ENCODE measurements at regions not wholly inside any gene's neighbourhood (a gene's known extent, or its start where the extent isn't known, plus 50 kb on each side); places are given as distances from the start of the nearest gene placed in this dataset.

DNA sequence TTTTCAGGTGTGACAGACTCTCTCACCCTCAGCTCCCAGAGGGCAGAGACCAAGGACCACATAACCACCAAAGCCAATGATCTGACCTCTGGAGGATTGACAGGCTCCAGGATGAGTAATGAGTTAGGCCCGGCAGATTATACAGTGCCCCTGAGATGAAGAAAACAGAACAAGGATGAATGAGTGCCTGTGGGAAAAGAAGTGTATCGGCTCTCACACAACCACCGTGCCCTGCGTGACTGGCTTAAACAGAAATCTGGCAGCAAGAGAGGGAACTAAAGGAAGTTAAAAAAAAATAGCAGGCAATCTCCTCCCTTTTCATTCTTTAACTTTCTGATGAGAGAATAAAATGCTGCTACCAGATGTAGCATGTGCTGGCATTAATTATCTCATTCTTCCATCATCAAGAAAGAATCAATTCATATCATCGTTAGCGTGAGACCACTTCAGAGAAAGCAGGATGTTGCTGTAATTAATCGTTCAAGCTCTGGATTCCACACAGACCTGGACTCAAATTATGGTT is 227.5 kb upstream of the COL8A1 start:
- TF ChIP-seq, protein P1, sequence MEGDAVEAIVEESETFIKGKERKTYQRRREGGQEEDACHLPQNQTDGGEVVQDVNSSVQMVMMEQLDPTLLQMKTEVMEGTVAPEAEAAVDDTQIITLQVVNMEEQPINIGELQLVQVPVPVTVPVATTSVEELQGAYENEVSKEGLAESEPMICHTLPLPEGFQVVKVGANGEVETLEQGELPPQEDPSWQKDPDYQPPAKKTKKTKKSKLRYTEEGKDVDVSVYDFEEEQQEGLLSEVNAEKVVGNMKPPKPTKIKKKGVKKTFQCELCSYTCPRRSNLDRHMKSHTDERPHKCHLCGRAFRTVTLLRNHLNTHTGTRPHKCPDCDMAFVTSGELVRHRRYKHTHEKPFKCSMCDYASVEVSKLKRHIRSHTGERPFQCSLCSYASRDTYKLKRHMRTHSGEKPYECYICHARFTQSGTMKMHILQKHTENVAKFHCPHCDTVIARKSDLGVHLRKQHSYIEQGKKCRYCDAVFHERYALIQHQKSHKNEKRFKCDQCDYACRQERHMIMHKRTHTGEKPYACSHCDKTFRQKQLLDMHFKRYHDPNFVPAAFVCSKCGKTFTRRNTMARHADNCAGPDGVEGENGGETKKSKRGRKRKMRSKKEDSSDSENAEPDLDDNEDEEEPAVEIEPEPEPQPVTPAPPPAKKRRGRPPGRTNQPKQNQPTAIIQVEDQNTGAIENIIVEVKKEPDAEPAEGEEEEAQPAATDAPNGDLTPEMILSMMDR (IDR thresholded peaks at IDR 0.05), result no peak
- no peak for TF ChIP-seq POLR2A (IDR thresholded peaks at IDR 0.05)

All from uterus (tissue), 2 donors.